ENCODE measurements at regions not wholly inside any gene's neighbourhood (a gene's known extent, or its start where the extent isn't known, plus 50 kb on each side); places are given as distances from the start of the nearest gene placed in this dataset.

DNA sequence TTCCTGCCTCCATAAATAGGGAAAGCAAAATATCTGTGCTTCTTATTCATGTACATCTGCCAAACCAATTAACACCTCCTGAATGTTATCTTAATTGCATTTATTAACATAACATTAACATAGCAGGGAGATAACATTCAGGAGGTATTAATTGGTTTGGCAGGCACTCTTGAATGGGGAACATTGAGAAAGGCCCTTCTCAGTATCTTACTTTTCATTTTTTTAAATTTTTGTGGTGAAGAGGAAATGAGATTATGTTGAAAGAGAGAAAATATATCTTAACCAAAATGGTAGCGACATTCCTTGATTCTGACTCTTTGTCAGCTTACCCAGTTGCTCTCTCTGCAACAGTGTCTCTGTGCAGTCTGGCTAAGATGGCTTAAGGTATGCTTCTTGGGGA, 100.4 kb upstream of the TLE1 start:
- no peak for TF ChIP-seq SP1 (IDR thresholded peaks at IDR 0.05)
- TF ChIP-seq NFRKB (IDR thresholded peaks at IDR 0.05) = no peak
- no peak for TF ChIP-seq SUZ12 (IDR thresholded peaks at IDR 0.05)
- no peak for TF ChIP-seq ELF4 (IDR thresholded peaks at IDR 0.05)
- TF ChIP-seq TARDBP (IDR thresholded peaks at IDR 0.05) = no peak
- no peak for TF ChIP-seq FOXK2 (IDR thresholded peaks at IDR 0.05)

Measured in HEK293T (cell line).